GM10248 (cell line): ENCODE measurements at regions not wholly inside any gene's neighbourhood (a gene's known extent, or its start where the extent isn't known, plus 50 kb on each side); places are given as distances from the start of the nearest gene placed in this dataset.

Experiments
- CTCF ChIA-PET: fragments of 300-600 bp; sonication (Branson Sonifier 250); formaldehyde crosslinking; extraction: SDS; loops from one replicate; lab custom pipeline; 2021; ENCODE audit warnings: antibody characterized with exemption; lab: Yijun Ruan, JAX
- POLR2A ChIA-PET: fragments of 350-650 bp; sonication (Branson Sonifier 250); formaldehyde crosslinking; extraction: SDS; loops from one replicate; lab custom pipeline; 2020; ENCODE audit warnings: antibody characterized with exemption; lab: Yijun Ruan, JAX
- DNase-seq: peaks from one replicate; pipeline ENCODE4 v3.0.0; 2012; ENCODE audit errors: extremely low spot score
- CTCF ChIP-seq: IDR thresholded peaks from 2 replicates; pipeline ENCODE4 v1.5.1; 2012; ENCODE audit warnings: mild to moderate bottlenecking, low read depth; ENCODE audit errors: extremely low read depth, missing control alignments, control extremely low read depth

- CTCF ChIA-PET: no interaction called here
- POLR2A ChIA-PET: no interaction called here
Measured at GRCh38 chr10:36324831-36325230, 682.7 kb upstream of the FZD8 start.

GRCh38 chr10:36313142-36313541 lies 671.0 kb upstream of the FZD8 start:
- ChIA-PET POLR2A (no interaction called here), CTCF (no interaction called here)
- no peak for DNase-seq
- no peak for TF ChIP-seq CTCF

More at GRCh38 chr10:36324831-36325230, 682.7 kb upstream of the FZD8 start:
- TF ChIP-seq CTCF: no peak
- DNase-seq: no peak

GRCh38 chr10:36303896-36304295 lies 661.8 kb upstream of the FZD8 start:
- ChIA-PET POLR2A (no interaction called here), CTCF (no interaction called here)
- TF ChIP-seq CTCF: no peak
- DNase-seq: no peak

GRCh38 chr10:36302086-36302485 lies 660.0 kb upstream of the FZD8 start:
- CTCF ChIA-PET: interaction anchor here (1.9 kb wide), 1 partner anchor 10 kb away, joined by 4 read pairs; no protein-coding TSS in a partner anchor
- no peak for DNase-seq
- no peak for TF ChIP-seq CTCF
- POLR2A ChIA-PET: no interaction called here

GRCh38 chr10:36301539-36301938 lies 659.4 kb upstream of the FZD8 start:
- POLR2A ChIA-PET: no interaction called here

GRCh38 chr10:36301139-36301538 lies 659.0 kb upstream of the FZD8 start:
- ChIA-PET POLR2A (no interaction called here), CTCF (no interaction called here)
- no peak for DNase-seq
- no peak for TF ChIP-seq CTCF

More at GRCh38 chr10:36301539-36301938, 659.4 kb upstream of the FZD8 start:
- no peak for TF ChIP-seq CTCF
- CTCF ChIA-PET: no interaction called here
- no peak for DNase-seq

GRCh38 chr10:36283827-36284226 lies 641.7 kb upstream of the FZD8 start:
- TF ChIP-seq CTCF: no peak
- no peak for DNase-seq

More at GRCh38 chr10:36283827-36284226, 641.7 kb upstream of the FZD8 start:
- CTCF ChIA-PET: no interaction called here
- POLR2A ChIA-PET: no interaction called here
